GM21825 (cell line): ENCODE measurements at regions not wholly inside any gene's neighbourhood (a gene's known extent, or its start where the extent isn't known, plus 50 kb on each side); places are given as distances from the start of the nearest gene placed in this dataset.
"Not testable (repeated sequence)": the region's sequence is repeated elsewhere in the genome, so short reads cannot be mapped to it uniquely, and the experiment has no call there.

Experiments used
- ATAC-seq: cut with Tn5 transposase; IDR thresholded peaks from one replicate; pipeline ENCODE4 v1.9.1; 2021; ENCODE audit warnings: mild to moderate bottlenecking, moderate library complexity; ENCODE audit not compliant: unreplicated experiment

GRCh38 chr6:132060591-132060990 lies 109.4 kb upstream of the CCN2 start:
- ATAC-seq: no peak

DNA sequence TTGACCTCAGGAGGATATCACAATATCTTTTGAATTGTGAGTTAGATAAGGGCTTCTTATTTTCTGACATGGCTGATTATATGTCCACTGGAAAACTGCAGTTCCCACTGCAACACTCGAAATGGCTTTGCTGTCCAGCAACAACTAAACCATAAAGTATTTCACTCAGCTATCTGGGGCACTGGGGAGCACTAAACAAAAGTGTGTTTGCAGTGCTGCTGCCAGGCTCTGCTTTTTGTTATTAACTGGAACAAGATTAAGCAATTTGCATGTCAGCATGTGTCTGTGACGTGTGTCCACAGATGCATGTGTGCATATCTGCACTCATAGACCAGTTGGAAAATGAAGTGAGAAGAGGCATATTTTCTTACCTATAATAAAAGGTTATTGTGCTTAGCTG lies 107.8 kb upstream of the CCN2 start:
- no peak for ATAC-seq

GRCh38 chr6:132054525-132054924 lies 103.4 kb upstream of the CCN2 start:
- ATAC-seq: no peak

DNA sequence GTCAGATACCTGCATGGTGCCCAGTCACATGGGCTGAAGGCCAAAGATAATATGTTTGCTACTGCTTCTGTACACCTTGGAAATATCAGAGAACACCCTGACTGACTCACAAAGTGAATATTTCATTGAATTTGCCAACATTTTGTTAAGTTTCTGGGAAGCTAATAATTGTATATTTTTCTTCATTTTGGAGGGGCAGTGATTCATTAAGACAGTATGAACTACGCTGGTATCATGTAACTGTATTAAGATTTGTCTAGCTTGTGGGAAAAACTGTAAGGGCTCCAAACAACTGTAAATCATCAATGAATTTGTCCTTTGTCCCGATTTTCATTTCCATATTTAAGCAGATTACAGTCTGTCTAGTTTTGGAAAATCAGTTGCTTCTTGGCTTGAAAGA lies 102.3 kb upstream of the CCN2 start:
- no peak for ATAC-seq

DNA sequence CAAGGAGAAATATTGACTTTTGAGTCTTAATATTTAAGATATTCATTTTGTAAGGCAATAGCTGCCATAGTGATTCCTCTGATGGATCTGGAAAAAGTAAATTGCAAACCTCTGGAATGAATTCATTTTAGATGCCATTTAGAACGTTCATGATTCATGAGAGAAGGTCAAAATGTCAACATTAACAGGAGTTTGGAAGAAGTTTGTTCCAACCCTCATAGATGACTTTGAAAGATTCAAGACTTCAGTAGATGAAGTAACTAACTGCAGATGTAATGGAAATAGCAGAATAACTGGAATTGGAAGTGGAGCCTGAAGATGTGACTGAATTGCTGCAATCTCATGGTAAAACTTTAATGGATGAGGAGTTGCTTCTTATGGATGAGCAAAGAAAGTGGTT lies 100.9 kb upstream of the CCN2 start:
- no peak for ATAC-seq

DNA sequence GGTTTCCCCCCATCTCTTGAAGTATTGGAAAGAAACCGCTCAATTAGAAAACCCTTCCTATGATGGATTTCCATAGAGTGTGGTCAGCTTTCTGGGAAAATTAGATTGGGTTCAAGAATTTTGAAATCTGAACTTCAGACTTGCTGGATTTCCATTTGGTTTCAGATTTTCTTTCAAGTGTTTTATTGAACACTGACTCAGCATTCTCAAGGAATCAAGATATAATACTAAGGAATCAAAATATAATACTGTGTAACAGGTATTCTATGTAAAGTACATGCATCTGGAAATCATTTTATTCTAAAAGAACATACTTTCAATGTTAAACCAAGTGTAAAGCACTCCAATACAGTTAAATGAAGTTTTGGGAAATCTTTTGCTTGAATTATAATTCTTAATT lies 94.7 kb upstream of the CCN2 start:
- ATAC-seq: no peak

DNA sequence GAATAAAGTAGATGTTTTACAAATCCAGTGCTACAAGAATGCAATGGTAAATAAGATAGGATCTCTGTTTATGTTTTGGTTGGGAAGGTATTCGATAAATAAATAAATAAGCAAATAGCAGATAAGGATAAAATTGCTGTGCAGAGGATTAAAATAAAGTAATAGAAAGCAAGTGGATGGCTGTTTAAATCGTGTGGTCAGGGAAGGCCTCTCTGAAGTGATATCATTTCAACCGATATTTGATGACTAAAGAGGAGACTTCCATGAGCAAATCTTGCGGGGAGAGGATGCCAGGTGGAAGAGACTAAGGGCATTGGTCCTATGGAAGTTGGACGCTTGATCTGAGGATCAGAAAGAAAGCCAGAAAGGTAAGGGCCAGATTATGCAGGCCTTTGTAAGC lies 92.0 kb upstream of the CCN2 start:
- no peak for ATAC-seq

- ATAC-seq: no peak
These were observed 90.5 kb upstream of the CCN2 start for GRCh38 chr6:132041706-132042105.

DNA sequence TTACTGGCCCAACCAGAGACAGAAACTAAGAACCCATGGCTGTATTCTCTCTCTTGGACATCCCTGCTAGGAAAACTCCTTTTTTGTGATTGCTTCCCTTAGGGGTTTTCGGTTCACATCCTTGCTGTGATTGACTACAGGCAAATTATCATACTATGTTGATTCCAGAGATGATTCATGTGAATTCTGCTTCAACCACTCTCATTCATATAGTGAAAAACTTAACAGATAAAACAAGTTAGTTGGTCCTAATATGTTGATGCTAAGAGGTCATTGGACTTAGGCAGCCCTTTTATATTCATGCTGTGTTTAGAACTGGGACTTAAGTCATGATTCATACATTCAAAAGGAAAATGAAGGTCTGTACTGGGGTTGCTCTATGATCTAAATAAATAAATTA lies 76.9 kb upstream of the CCN2 start:
- ATAC-seq: no peak

DNA sequence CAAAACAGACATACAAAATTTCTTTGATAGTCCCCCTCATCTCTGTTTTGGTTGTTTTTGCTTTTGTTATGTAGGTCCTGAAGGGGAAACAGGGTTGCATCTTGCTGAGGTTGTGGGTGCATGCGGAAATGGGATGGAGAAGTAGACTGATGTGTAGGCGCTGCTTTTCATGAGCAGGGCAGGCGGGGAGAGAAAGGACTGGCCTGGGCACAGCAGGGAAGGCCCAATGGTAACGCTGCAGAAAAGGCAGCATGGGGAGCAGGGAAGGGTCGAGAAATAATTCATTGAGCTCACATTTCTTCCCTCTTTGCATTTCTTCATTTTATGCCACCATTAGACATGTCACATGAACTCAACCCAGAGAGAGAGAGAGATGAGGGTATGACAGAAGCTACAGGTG lies 74.3 kb upstream of the CCN2 start:
- no peak for ATAC-seq

- ATAC-seq: no peak
These were observed 72.3 kb upstream of the CCN2 start for GRCh38 chr6:132023490-132023889.

GRCh38 chr6:132021552-132022375 lies 70.6 kb upstream of the CCN2 start:
- ATAC-seq: no peak

GRCh38 chr6:132020918-132021317 lies 69.7 kb upstream of the CCN2 start:
- not testable (repeated sequence) for ATAC-seq

GRCh38 chr6:132020138-132020581 lies 69.0 kb upstream of the CCN2 start:
- no peak for ATAC-seq

- no peak for ATAC-seq
These were observed 68.4 kb upstream of the CCN2 start for GRCh38 chr6:132019586-132019985.

DNA sequence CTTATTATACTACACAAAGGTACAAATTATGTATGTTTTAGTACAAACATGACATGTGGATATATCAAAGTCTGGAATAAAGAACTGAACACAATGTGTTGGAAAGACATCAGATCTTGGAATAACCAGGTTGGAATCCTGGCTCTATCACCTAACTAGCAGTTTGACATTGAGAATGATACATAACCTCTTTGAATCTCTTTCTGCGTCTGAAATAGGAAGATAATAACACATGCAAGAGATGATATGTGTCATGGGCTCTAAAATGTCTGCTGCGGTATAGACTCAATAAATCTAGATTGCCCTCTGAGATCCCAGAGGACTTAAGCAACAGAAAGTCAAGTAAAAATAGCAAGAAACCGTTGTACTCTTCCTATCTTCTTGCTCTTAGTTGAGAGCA lies 66.8 kb upstream of the CCN2 start:
- no peak for ATAC-seq

GRCh38 chr6:132016396-132016795 lies 65.2 kb upstream of the CCN2 start:
- ATAC-seq: no peak

GRCh38 chr6:132011582-132011981 lies 60.4 kb upstream of the CCN2 start:
- no peak for ATAC-seq

- ATAC-seq: no peak
These were observed 58.0 kb upstream of the CCN2 start for GRCh38 chr6:132009175-132009574.

- ATAC-seq: no peak
These were observed 56.5 kb upstream of the CCN2 start for GRCh38 chr6:132007474-132008190.

- ATAC-seq: no peak
These were observed 54.0 kb upstream of the CCN2 start for GRCh38 chr6:132005178-132005577.

DNA sequence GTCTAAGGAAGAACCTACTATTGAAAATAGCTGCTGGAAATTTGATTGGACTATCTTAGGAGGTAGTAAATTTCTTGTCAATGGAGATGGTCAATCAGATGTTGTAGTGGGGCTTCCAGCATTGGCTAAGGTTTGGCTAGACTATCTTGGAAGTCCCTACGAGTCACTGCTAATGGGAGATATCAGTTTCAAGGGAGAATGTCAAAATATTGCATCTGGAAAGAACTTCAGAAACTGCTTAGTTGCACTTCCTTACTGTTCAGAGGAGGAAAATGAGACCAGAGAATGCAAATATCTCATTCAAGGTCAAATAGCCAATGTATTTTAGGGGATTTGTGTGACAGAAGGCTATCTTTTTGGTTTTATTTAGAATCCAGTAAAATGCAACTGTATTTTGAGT lies 53.5 kb upstream of the CCN2 start:
- no peak for ATAC-seq
